PC-9 (cell line): ENCODE measurements at regions not wholly inside any gene's neighbourhood (a gene's known extent, or its start where the extent isn't known, plus 50 kb on each side); places are given as distances from the start of the nearest gene placed in this dataset.

Experiments used
- EZH2 ChIP-seq: fragments of 200-600 bp; sonication (generic); IDR thresholded peaks from 2 replicates; pipeline ENCODE4 v1.8.0; 2017; ENCODE audit warnings: antibody characterized with exemption, low read depth
- TF ChIP-seq, protein P1 (sequence below): fragments of 200-600 bp; sonication (generic); conservative IDR thresholded peaks from 2 replicates; pipeline ENCODE4 v1.6.1; 2017; ENCODE audit warnings: mixed run types, antibody characterized with exemption, mild to moderate bottlenecking, moderate library complexity

DNA sequence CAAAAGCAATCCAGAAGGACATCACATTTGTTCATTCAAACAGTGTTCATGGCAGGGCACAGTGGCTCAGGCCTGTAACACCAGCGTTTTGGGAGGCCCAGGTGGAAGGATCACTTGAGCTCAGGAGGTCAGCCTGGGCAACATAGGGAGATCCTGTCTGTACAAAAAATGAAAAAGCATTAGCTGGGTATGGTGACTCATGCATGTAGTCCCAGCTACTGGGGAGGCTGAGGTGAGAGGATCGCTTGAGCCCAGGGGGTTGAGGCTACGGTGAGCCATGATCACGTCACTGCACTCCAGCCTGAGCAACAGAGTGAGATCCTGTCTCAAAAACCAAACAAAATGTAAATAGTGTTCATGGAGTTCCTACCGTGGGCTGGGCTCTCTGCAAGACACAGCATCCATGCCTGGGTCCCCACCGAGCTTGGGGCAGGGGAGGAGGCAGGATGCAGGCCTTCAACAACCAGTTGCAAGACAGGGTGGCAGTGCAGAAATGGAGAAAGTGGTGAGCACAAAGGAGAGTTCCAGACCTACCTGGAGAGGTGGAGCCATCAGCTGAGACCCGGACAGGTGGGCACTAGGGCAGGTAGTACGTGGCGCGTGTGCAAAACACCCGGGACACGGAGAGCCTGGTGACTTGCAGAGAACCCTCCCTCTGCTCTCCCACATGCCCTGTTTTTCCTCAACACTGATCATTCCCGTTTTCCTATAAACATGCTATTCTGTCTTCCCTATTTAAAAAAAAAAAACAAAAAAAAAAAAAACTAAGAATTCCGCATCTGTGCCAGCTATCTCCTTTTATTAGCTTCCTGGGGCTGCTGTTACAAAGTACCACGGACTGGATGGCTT lies 138.9 kb downstream of the TOMM20 start:
- TF ChIP-seq, protein P1, sequence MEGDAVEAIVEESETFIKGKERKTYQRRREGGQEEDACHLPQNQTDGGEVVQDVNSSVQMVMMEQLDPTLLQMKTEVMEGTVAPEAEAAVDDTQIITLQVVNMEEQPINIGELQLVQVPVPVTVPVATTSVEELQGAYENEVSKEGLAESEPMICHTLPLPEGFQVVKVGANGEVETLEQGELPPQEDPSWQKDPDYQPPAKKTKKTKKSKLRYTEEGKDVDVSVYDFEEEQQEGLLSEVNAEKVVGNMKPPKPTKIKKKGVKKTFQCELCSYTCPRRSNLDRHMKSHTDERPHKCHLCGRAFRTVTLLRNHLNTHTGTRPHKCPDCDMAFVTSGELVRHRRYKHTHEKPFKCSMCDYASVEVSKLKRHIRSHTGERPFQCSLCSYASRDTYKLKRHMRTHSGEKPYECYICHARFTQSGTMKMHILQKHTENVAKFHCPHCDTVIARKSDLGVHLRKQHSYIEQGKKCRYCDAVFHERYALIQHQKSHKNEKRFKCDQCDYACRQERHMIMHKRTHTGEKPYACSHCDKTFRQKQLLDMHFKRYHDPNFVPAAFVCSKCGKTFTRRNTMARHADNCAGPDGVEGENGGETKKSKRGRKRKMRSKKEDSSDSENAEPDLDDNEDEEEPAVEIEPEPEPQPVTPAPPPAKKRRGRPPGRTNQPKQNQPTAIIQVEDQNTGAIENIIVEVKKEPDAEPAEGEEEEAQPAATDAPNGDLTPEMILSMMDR = no peak
- no peak for TF ChIP-seq EZH2
